ENCODE measurements at regions not wholly inside any gene's neighbourhood (a gene's known extent, or its start where the extent isn't known, plus 50 kb on each side); places are given as distances from the start of the nearest gene placed in this dataset.

- no peaks in the 10 kb centered on the region for H3K9me3 ChIP-seq (replicated peaks in 1 of 2; ENCODE audit: control insufficient read depth in 1 of 2, insufficient read depth in 1 of 2, low read length in 2 of 2)
- H3K27ac ChIP-seq (ENCODE audit: low read depth in 1 of 2, low read length in 2 of 2) = no peak overlapping the region
- H3K79me2 ChIP-seq (ENCODE audit: insufficient read depth, low read length) = no peaks in the 10 kb centered on the region
- WGBS (ENCODE audit: insufficient coverage) = 100% methylated on average over 1 of the region's 4 CpGs
- TF ChIP-seq CTCF (IDR thresholded peaks at IDR 0.05) = no peak
- no peak overlapping the region for H3K27ac Mint-ChIP-seq
- H3K9me3 Mint-ChIP-seq = peaks cover 0 to 2% (median 0%) of the 10 kb centered on the region in 7 donors
- peaks cover 33% of the 10 kb centered on the region for H3K4me1 Mint-ChIP-seq
- no peak overlapping the region for H2AFZ ChIP-seq (ENCODE audit: insufficient read depth, low read depth, low read length, poor library complexity, severe bottlenecking)
- H3K36me3 ChIP-seq (replicated peaks in 1 of 2; ENCODE audit: control insufficient read depth in 1 of 2, insufficient read depth in 2 of 2, low read length in 2 of 2) = no peaks in the 10 kb centered on the region
- no peak overlapping the region for H3K4me3 Mint-ChIP-seq
- H3K4me2 ChIP-seq (replicated peaks; ENCODE audit: extremely low read depth, low read length, poor library complexity, severe bottlenecking) = no peak overlapping the region
- peaks cover 32 to 33% of the 10 kb centered on the region in 2 donors for H3K4me1 ChIP-seq (ENCODE audit: control insufficient read depth in 1 of 2, insufficient read depth in 2 of 2, low read length in 2 of 2)
- H4K20me1 ChIP-seq (ENCODE audit: insufficient read depth, low read length) = no peaks in the 10 kb centered on the region
- peaks cover 2 to 7% (median 5%) of the 10 kb centered on the region in 3 donors for H3K27me3 Mint-ChIP-seq (ENCODE audit: low read depth in 3 of 3)
- H3K9ac ChIP-seq (ENCODE audit: insufficient read depth, low read length, poor library complexity, severe bottlenecking) = no peak overlapping the region
- DNase-seq = no peak
- intact Hi-C loops (cut with micrococcal nuclease) = no loop called here
- no peak overlapping the region for H3K4me3 ChIP-seq (replicated peaks in 1 of 3; ENCODE audit: low read depth in 2 of 3, low read length in 3 of 3)
- peaks cover 0 to 6% of the 10 kb centered on the region in 2 donors for H3K36me3 Mint-ChIP-seq
- H3K27me3 ChIP-seq (ENCODE audit: control insufficient read depth in 2 of 2, insufficient read depth in 2 of 2, low read length in 2 of 2) = no peaks in the 10 kb centered on the region
Observed at GRCh38 chr2:217366266-217366895, 506.5 kb upstream of the TNP1 start.

- H3K9me3 ChIP-seq (replicated peaks in 1 of 2; ENCODE audit: control insufficient read depth in 1 of 2, insufficient read depth in 1 of 2, low read length in 2 of 2) = no peaks in the 10 kb centered on the region
- H3K36me3 Mint-ChIP-seq = peaks cover 0 to 6% of the 10 kb centered on the region in 2 donors
- H3K9ac ChIP-seq (ENCODE audit: insufficient read depth, low read length, poor library complexity, severe bottlenecking) = no peak overlapping the region
- no peak for DNase-seq
- 95% methylated on average over 2 of the region's 3 CpGs for WGBS (ENCODE audit: insufficient coverage)
- no peak overlapping the region for H3K4me3 Mint-ChIP-seq
- H3K36me3 ChIP-seq (replicated peaks in 1 of 2; ENCODE audit: control insufficient read depth in 1 of 2, insufficient read depth in 2 of 2, low read length in 2 of 2) = no peaks in the 10 kb centered on the region
- no peak overlapping the region for H3K4me2 ChIP-seq (replicated peaks; ENCODE audit: extremely low read depth, low read length, poor library complexity, severe bottlenecking)
- intact Hi-C loops (cut with micrococcal nuclease) = no loop called here
- no peaks in the 10 kb centered on the region for H3K79me2 ChIP-seq (ENCODE audit: insufficient read depth, low read length)
- no peak overlapping the region for H3K27ac ChIP-seq (ENCODE audit: low read depth in 1 of 2, low read length in 2 of 2)
- no peak overlapping the region for H3K4me3 ChIP-seq (replicated peaks in 1 of 3; ENCODE audit: low read depth in 2 of 3, low read length in 3 of 3)
- H4K20me1 ChIP-seq (ENCODE audit: insufficient read depth, low read length) = no peaks in the 10 kb centered on the region
- no peak overlapping the region for H3K27ac Mint-ChIP-seq
- peaks cover 2 to 7% (median 2%) of the 10 kb centered on the region in 3 donors for H3K27me3 Mint-ChIP-seq (ENCODE audit: low read depth in 3 of 3)
- no peaks in the 10 kb centered on the region for H3K27me3 ChIP-seq (ENCODE audit: control insufficient read depth in 2 of 2, insufficient read depth in 2 of 2, low read length in 2 of 2)
- H3K4me1 ChIP-seq (ENCODE audit: control insufficient read depth in 1 of 2, insufficient read depth in 2 of 2, low read length in 2 of 2) = peaks cover 39 to 40% of the 10 kb centered on the region in 2 donors
- TF ChIP-seq CTCF (IDR thresholded peaks at IDR 0.05) = no peak
- peaks cover 0 to 2% (median 0%) of the 10 kb centered on the region in 7 donors for H3K9me3 Mint-ChIP-seq
- peaks cover 40% of the 10 kb centered on the region for H3K4me1 Mint-ChIP-seq
- no peak overlapping the region for H2AFZ ChIP-seq (ENCODE audit: insufficient read depth, low read depth, low read length, poor library complexity, severe bottlenecking)
Observed at GRCh38 chr2:217365656-217366055, 505.8 kb upstream of the TNP1 start.

All from CD14-positive monocyte (primary cell).